ENCODE measurements at regions not wholly inside any gene's neighbourhood (a gene's known extent, or its start where the extent isn't known, plus 50 kb on each side); places are given as distances from the start of the nearest gene placed in this dataset.

DNA sequence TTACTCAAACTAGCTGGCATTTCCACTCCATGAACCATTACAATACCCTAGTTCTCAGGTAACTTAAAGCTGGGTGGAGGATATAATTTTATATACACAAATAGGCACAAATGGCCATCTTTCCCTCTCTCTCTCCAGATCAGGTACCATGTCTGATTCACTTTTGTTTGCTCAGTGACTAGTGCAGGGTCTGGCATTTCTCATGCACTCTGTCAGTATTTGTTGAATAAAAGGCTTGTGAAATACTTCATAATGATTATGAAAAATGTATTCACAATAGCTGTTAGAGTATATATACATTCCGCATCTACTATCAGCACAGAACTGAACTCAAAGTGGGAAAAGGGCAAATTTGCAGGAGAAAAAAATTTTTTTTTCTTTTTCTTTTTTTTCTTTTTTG, 510.2 kb upstream of the USP24 start:
- no peak for DNase-seq

GRCh38 chr1:55724551-55725325, 509.6 kb upstream of the USP24 start:
- DNase-seq, result no peak

GRCh38 chr1:55723001-55723400, 507.8 kb upstream of the USP24 start:
- DNase-seq, result no peak

DNA sequence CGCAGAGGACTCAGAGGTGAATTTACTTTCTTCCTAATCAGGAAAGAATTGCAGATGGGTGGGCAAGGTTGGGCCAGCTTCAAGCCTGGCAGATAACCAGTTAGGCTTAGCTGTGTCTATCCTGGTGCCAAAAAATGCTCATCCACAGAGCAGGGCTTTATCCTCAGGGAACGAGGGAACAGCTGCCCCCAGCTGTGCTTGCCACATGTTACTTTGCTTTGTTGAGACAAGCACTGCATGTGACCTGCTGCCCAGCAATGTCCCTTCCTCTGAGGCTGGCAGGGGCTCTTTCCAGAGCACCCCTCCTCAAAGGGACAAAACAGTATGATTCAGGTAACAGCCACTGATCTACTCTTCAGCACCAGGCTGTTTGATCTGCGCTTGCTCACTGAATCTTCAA, 505.1 kb upstream of the USP24 start:
- no peak for DNase-seq

- no peak for DNase-seq
These were observed 503.9 kb upstream of the USP24 start for GRCh38 chr1:55718758-55719671.

GRCh38 chr1:55717111-55717510, 501.9 kb upstream of the USP24 start:
- DNase-seq, result no peak

- DNase-seq, result no peak
These were observed 501.4 kb upstream of the USP24 start for GRCh38 chr1:55716610-55717009.

DNA sequence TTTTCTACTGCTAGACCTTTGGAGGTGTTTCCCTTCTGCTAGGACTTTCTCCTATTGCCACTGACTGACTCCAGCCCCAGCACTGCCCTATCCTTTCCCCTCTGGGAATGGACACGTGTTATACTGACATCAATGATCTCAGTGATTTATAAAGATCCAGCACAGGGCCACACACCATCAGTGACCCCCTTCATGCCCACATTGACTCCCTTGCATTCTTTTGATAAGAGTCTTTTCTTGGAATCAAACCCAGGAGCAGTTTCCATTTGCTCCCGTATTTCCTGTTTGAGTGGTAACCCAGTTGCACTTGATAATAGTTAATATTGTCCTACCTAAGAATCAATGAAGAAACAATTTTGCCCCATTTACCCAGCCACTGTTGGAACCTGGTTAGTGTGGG, 501.0 kb upstream of the USP24 start:
- no peak for DNase-seq

- DNase-seq, result no peak
These were observed 499.1 kb upstream of the USP24 start for GRCh38 chr1:55714230-55714629.

GRCh38 chr1:55713516-55713915, 498.4 kb upstream of the USP24 start:
- no peak for DNase-seq

DNA sequence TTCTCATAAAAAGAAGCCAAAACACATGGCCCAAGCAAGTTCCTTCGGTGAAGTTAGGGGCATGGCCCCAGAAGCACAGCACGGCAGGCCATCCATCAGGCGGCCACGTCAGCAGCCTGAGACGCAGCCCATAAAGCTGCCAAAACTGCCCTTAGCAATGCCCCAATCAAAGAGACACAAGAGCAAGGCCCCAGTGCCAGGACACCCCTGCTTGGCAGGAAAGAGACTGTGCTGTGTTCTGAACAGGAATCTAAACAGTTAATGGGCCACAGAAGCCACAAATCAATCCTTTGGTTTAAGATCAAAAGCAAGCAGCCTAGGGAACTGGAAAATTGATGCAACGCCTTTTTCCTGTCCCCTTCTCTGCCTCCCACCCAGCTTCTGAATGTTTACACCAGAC, 497.0 kb upstream of the USP24 start:
- DNase-seq, result no peak

- DNase-seq, result no peak
These were observed 493.6 kb upstream of the USP24 start for GRCh38 chr1:55708781-55709180.

DNA sequence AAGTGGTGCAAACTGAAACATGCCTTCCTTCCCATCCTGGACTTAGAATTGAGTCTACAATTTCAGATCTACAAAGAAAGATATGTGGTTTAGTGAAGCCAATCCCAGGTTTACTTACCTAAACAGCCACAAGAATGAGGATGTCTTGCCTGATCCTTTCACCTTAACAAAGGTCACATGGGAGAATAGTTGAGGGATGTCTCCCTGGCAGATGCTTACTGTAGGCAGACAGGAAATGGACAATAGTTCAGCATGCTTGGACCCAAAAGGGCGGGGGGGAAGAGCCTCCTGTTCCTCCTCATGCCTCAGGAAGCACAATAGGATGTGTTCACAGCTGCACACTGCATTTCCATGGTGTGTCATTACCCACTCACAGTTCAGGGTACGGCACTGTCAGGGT, 492.7 kb upstream of the USP24 start:
- DNase-seq, result no peak

DNA sequence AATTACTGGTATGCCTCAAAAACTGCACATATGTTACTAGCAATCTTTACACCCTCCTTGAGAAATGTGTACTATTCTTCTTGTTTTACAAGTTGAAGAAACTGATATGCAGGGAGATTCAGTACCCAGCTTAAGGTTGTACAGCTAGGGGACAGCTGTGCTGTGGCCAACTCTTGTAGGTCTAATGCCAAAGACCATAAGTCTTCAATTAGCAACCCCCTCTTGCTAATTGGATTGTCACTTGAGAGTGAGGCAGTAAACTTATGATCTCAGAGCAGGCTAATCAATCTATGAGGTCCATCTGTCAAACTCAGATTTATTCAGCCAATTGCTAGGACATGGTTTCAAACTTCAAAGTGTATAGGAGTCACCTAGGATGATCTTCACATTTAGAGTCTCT, 492.0 kb upstream of the USP24 start:
- DNase-seq, result no peak

- no peak for DNase-seq
These were observed 491.2 kb upstream of the USP24 start for GRCh38 chr1:55706397-55706796.

- DNase-seq, result no peak
These were observed 488.7 kb upstream of the USP24 start for GRCh38 chr1:55703726-55704363.

DNA sequence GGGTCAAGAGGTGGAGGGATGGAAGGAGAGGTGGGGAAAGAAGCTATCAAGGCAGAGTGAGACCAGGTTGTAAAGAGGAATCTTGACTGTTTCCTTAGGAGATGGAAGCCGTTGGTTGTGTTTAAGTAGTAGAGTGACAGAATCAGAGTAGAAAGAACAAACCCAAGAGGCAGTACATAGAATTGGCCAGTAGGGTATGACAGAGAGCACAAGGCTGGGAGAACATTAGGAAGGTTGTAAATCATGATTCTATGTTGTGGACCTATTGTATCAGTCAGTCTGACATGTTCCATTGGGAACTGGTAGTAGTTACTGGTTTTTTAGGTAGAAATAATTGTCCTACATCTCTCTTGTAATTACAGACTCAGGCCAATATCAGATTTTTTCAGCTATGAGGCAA, 486.9 kb upstream of the USP24 start:
- DNase-seq, result peak; percentile 4 to 7

GRCh38 chr1:55700359-55701130, 485.4 kb upstream of the USP24 start:
- no peak for DNase-seq

DNA sequence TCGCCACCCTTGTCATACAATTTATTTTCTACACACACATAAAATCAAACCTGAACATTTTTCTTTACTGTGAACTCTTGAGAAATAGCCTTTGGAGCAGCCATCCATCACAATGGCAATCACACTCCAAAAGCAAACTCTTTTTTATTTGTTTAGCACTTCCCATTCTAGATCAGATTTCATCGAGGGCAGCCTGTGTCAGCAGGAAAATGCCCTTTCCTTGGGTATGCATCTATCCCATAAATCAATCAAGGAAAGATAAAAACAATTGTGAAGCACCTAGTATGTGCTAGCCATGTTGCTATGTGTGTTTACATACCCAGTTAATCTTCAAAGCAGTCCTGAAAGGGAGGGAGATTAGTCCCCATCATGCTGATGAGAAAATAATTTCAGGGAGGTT, 484.1 kb upstream of the USP24 start:
- no peak for DNase-seq

DNA sequence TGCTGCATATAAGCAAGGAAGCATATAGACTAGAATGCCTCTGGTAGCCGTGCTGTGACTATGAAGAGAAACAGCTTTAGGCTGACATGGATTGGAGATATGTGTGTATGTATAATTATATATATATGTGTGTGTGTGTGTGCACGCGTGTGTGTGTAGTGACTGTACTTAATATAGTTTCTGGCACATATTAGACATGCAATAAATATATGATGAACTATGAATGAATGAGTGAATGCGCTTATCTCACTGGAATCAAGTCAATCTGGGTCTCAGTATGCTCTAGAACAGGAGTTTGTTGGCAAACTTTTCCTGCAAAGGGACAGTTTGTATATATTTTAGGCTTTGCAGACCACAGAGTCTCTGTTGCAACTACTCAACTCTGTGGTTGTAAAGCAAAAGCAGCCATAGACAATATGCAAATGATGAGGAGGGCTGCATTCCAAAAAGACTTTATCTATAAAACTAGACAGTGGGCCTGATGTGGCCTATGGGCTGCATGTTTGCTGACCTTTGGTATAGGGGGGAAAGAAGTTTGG, 482.9 kb upstream of the USP24 start:
- DNase-seq, result no peak

DNA sequence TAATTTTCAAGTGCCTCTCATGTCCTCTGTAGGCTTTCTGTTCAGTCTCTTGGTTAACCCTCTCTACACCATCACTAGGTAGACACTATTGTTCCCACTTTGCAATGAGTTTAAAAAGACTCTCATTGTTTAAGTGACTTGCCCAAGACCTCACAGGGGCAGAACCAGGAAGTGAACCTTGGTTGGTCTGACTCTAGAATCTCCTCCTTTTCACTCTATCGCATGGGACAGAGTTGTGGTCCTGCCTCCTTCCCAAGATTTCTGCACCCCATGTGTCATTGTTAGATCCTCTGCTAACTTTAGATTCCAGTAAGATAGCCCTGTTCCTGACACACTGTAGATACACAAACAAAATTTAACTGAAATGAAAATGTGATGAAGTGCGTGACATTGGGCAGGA, 481.7 kb upstream of the USP24 start:
- DNase-seq, result no peak

DNA sequence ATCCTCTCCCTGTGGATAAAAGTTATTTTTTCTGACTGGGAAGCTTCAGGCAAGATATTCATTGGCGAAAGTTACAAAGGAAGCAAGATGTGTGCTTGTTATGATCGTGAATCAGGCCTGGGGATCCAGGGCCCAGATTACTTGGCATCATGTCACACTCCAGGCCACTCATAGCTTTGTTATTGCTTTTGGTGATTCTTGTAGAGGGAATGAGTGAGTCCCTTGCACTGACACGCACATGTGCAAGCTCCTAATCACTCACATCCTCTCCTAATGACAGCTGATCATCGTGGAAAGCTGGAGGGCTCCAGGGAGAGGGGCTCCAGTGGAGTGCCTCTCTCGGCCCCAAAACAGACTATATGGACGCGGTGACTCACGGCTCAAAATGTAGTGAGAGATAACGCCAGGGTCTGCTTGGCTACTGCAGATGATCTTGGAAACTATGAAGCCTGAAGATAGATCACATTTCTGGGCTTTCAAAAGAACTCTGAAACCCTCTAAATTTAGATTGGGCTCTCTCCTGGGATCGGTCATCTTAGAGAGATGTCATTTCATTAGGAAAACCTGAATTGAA, 481.1 kb upstream of the USP24 start:
- DNase-seq, result no peak
